Neural progenitor cell (in vitro differentiated cells): ENCODE measurements at regions not wholly inside any gene's neighbourhood (a gene's known extent, or its start where the extent isn't known, plus 50 kb on each side); places are given as distances from the start of the nearest gene placed in this dataset.

Source experiments
- CTCF ChIP-seq: fragments of 200-600 bp; sonication (generic); IDR thresholded peaks from 2 replicates; pipeline ENCODE4 v1.5.1; 2017; ENCODE audit warnings: antibody characterized with exemption, mild to moderate bottlenecking
- EZH2 ChIP-seq: fragments of 200-600 bp; sonication (generic); IDR thresholded peaks from 2 replicates; pipeline ENCODE4 v1.6.1; 2017; ENCODE audit warnings: antibody characterized with exemption, mild to moderate bottlenecking, moderate library complexity
- EZH2phosphoT487 ChIP-seq: fragments of 200-600 bp; sonication (generic); IDR thresholded peaks from 2 replicates; pipeline ENCODE4 v1.6.1; 2017; ENCODE audit warnings: antibody characterized with exemption

- TF ChIP-seq CTCF (no peak), EZH2 (no peak), EZH2phosphoT487 (no peak)
These were observed 764.5 kb upstream of the ADAMTS16 start for GRCh38 chr5:4375640-4376039.
